Neural cell (in vitro differentiated cells): ENCODE measurements at regions not wholly inside any gene's neighbourhood (a gene's known extent, or its start where the extent isn't known, plus 50 kb on each side); places are given as distances from the start of the nearest gene placed in this dataset.

Experiments used
- EP300 ChIP-seq: fragments of 450-650 bp; conservative IDR thresholded peaks from 2 replicates; pipeline ENCODE4 v1.6.1; 2014; ENCODE audit warnings: antibody characterized with exemption, mild to moderate bottlenecking, moderate library complexity; ENCODE audit not compliant: poor library complexity, severe bottlenecking
- EZH2 ChIP-seq: fragments of 200-600, 300-800 bp; shearing (Covaris generic), sonication (generic); IDR thresholded peaks from 2 replicates; pipeline ENCODE4 v1.6.1; 2014; ENCODE audit warnings: antibody characterized with exemption, low read length, borderline replicate concordance, mild to moderate bottlenecking; ENCODE audit not compliant: insufficient read depth, poor library complexity, severe bottlenecking
- MXI1 ChIP-seq: fragments of 450-650 bp; conservative IDR thresholded peaks from 2 replicates; pipeline ENCODE4 v1.6.1; 2014; ENCODE audit warnings: antibody characterized with exemption, mild to moderate bottlenecking; ENCODE audit not compliant: poor library complexity, severe bottlenecking
- POLR2AphosphoS5 ChIP-seq: IDR thresholded peaks from 2 replicates; pipeline ENCODE4 v1.6.1; 2012
- RAD21 ChIP-seq: fragments of 450-650 bp; conservative IDR thresholded peaks from 2 replicates; pipeline ENCODE4 v1.6.1; 2014; ENCODE audit warnings: antibody characterized with exemption, mild to moderate bottlenecking, moderate library complexity
- TAF1 ChIP-seq: IDR thresholded peaks from 2 replicates; pipeline ENCODE4 v1.6.1; 2012; ENCODE audit warnings: low read depth
- TF ChIP-seq, protein P1 (sequence below): fragments of 450-650 bp; IDR thresholded peaks from 2 replicates; pipeline ENCODE4 v1.5.1; 2014; ENCODE audit warnings: antibody characterized with exemption, mild to moderate bottlenecking, moderate library complexity; ENCODE audit not compliant: poor library complexity, severe bottlenecking
- TF ChIP-seq, protein P2 (sequence below): IDR thresholded peaks from 2 replicates; pipeline ENCODE4 v1.6.1; 2012; ENCODE audit warnings: borderline replicate concordance

DNA sequence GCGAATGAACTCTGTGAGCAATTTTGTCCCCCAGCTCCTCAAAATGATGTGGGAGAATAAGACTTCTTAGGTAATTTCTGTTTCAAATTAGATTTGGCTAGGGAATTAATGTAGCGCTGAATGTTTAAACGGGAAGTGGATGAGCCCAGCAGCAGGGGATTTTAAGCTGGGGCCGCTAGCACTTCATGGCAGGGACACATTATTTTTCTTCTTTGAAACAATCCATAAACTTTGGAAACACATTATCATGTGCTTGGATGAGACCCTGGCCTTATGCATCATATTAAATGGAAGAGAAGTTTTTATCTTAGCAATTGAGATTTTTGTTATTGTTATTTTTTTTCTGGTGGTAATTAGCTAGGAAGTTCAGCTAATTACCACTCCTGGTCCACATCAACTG, 74.2 kb upstream of the FUCA2 start:
- TF ChIP-seq RAD21 (no peak), POLR2AphosphoS5 (no peak), EZH2 (no peak), EP300 (no peak), TAF1 (no peak), MXI1 (no peak)
- TF ChIP-seq, protein P1, sequence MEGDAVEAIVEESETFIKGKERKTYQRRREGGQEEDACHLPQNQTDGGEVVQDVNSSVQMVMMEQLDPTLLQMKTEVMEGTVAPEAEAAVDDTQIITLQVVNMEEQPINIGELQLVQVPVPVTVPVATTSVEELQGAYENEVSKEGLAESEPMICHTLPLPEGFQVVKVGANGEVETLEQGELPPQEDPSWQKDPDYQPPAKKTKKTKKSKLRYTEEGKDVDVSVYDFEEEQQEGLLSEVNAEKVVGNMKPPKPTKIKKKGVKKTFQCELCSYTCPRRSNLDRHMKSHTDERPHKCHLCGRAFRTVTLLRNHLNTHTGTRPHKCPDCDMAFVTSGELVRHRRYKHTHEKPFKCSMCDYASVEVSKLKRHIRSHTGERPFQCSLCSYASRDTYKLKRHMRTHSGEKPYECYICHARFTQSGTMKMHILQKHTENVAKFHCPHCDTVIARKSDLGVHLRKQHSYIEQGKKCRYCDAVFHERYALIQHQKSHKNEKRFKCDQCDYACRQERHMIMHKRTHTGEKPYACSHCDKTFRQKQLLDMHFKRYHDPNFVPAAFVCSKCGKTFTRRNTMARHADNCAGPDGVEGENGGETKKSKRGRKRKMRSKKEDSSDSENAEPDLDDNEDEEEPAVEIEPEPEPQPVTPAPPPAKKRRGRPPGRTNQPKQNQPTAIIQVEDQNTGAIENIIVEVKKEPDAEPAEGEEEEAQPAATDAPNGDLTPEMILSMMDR, result no peak
- TF ChIP-seq, protein P2, sequence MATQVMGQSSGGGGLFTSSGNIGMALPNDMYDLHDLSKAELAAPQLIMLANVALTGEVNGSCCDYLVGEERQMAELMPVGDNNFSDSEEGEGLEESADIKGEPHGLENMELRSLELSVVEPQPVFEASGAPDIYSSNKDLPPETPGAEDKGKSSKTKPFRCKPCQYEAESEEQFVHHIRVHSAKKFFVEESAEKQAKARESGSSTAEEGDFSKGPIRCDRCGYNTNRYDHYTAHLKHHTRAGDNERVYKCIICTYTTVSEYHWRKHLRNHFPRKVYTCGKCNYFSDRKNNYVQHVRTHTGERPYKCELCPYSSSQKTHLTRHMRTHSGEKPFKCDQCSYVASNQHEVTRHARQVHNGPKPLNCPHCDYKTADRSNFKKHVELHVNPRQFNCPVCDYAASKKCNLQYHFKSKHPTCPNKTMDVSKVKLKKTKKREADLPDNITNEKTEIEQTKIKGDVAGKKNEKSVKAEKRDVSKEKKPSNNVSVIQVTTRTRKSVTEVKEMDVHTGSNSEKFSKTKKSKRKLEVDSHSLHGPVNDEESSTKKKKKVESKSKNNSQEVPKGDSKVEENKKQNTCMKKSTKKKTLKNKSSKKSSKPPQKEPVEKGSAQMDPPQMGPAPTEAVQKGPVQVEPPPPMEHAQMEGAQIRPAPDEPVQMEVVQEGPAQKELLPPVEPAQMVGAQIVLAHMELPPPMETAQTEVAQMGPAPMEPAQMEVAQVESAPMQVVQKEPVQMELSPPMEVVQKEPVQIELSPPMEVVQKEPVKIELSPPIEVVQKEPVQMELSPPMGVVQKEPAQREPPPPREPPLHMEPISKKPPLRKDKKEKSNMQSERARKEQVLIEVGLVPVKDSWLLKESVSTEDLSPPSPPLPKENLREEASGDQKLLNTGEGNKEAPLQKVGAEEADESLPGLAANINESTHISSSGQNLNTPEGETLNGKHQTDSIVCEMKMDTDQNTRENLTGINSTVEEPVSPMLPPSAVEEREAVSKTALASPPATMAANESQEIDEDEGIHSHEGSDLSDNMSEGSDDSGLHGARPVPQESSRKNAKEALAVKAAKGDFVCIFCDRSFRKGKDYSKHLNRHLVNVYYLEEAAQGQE, result no peak
